ENCODE measurements at regions not wholly inside any gene's neighbourhood (a gene's known extent, or its start where the extent isn't known, plus 50 kb on each side); places are given as distances from the start of the nearest gene placed in this dataset.
"Not testable (repeated sequence)": the region's sequence is repeated elsewhere in the genome, so short reads cannot be mapped to it uniquely, and the experiment has no call there.

GRCh38 chr14:84894254-84894653 lies 635.7 kb upstream of the FLRT2 start:
- FAIRE-seq, result no peak

- FAIRE-seq, result no peak
These were observed 607.6 kb upstream of the FLRT2 start for GRCh38 chr14:84922370-84922769.

GRCh38 chr14:84926656-84927055 lies 603.3 kb upstream of the FLRT2 start:
- FAIRE-seq, result no peak

- no peak for FAIRE-seq
These were observed 602.7 kb upstream of the FLRT2 start for GRCh38 chr14:84927096-84927827.

- FAIRE-seq, result no peak
These were observed 600.9 kb upstream of the FLRT2 start for GRCh38 chr14:84929086-84929485.

- FAIRE-seq, result no peak
These were observed 600.1 kb upstream of the FLRT2 start for GRCh38 chr14:84929834-84930233.

- peak; percentile 38 for FAIRE-seq
These were observed 592.9 kb upstream of the FLRT2 start for GRCh38 chr14:84937016-84937415.

- no peak for FAIRE-seq
These were observed 592.5 kb upstream of the FLRT2 start for GRCh38 chr14:84937449-84937848.

- FAIRE-seq, result not testable (repeated sequence)
These were observed 585.0 kb upstream of the FLRT2 start for GRCh38 chr14:84944901-84945300.

- FAIRE-seq, result no peak
These were observed 570.0 kb upstream of the FLRT2 start for GRCh38 chr14:84959851-84960520.

- no peak for FAIRE-seq
These were observed 568.3 kb upstream of the FLRT2 start for GRCh38 chr14:84961637-84962036.

GRCh38 chr14:84963518-84963917 lies 566.4 kb upstream of the FLRT2 start:
- no peak for FAIRE-seq

GRCh38 chr14:84965279-84965678 lies 564.7 kb upstream of the FLRT2 start:
- no peak for FAIRE-seq

- FAIRE-seq, result no peak
These were observed 560.4 kb upstream of the FLRT2 start for GRCh38 chr14:84969501-84969900.

- no peak for FAIRE-seq
These were observed 554.6 kb upstream of the FLRT2 start for GRCh38 chr14:84975241-84975902.

- no peak for FAIRE-seq
These were observed 553.1 kb upstream of the FLRT2 start for GRCh38 chr14:84976805-84977204.

GRCh38 chr14:84987042-84987441 lies 542.9 kb upstream of the FLRT2 start:
- no peak for FAIRE-seq

GRCh38 chr14:84988357-84988756 lies 541.6 kb upstream of the FLRT2 start:
- FAIRE-seq, result no peak

GRCh38 chr14:84991021-84991420 lies 538.9 kb upstream of the FLRT2 start:
- no peak for FAIRE-seq

GRCh38 chr14:84998216-84998615 lies 531.7 kb upstream of the FLRT2 start:
- FAIRE-seq, result no peak

GRCh38 chr14:85002846-85003245 lies 527.1 kb upstream of the FLRT2 start:
- no peak for FAIRE-seq

GRCh38 chr14:85003805-85004204 lies 526.1 kb upstream of the FLRT2 start:
- no peak for FAIRE-seq

GRCh38 chr14:85009506-85009905 lies 520.4 kb upstream of the FLRT2 start:
- FAIRE-seq, result no peak

GRCh38 chr14:85010186-85010585 lies 519.8 kb upstream of the FLRT2 start:
- FAIRE-seq, result no peak
